ENCODE measurements at regions not wholly inside any gene's neighbourhood (a gene's known extent, or its start where the extent isn't known, plus 50 kb on each side); places are given as distances from the start of the nearest gene placed in this dataset.
"Not testable (repeated sequence)": the region's sequence is repeated elsewhere in the genome, so short reads cannot be mapped to it uniquely, and the experiment has no call there.

DNA sequence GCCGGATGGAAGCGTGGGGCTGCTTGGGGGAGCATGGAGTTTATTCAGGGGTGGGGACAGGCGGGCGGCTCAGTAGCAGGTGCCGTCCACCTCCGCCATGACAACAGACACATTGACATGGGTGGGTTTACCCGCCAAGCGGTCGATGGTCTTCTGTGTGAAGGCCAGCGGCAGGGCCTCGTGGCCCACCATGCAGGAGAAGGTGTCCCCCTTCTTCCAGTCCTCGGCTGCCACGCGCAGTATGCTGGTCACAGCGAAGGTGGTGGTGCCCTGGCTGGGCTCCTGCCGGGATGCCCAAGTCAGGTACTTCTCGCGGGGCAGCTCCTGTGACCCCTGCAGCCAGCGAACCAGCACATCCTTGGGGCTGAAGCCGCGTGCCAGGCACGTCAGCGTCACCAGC lies 180.7 kb downstream of the TMEM121 start:
- ATAC-seq, result not testable (repeated sequence)

DNA sequence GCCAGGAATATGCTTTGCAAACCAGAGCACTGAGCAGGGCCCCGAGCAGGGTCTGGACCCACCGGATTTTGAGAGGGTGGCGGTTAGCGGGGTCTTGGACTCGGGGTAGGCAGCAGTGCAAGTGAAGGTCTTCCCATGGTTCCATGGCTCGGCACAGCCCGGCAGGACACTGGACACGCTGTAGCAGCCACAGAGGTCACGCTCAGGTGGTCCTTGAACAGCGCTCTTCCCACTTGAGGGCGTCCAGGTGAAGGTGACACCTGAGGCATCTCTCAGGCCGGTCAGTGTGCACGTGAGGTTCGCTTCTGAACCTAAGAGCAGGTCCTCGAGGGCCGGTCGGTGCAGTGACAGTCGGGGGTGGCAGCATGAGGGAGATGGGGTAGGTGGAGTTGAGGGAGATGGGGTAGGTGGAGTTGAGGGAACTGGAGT lies 181.4 kb downstream of the TMEM121 start:
- ATAC-seq, result not testable (repeated sequence)

DNA sequence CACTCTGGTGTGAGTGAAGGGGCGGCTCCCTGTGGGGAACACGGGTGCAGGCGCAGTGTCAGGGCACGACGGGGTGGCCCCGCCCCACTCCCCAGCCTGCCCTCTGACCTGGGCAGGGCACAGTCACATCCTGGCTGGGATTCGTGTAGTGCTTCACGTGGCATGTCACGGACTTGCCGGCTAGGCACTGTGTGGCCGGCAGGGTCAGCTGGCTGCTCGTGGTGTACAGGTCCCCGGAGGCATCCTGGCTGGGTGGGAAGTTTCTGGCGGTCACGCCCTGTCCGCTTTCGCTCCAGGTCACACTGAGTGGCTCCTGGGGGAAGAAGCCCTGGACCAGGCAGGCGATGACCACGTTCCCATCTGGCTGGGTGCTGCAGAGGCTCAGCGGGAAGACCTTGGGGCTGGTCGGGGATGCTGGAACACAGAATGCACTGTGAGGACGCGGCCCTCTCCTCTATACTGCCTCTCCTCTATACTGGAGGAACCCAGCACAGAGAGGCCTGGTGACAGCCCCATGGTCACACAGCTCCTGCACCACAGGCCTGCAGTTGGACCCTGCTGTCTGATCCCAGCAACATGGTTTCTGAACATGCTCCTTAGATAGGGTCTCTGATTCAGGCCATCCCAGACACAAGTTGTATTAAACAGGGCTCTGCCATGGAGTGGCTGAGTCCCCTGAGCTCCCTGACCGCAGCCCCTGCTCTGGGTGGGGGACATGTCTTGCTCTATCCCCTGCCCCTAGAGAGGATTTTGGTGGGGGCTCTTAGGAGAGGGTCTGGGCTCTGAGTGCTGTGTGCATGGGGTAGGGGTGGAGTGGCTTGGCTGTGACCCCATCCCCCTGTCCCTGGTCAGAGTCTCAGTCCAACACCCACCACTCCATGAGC lies 182.1 kb downstream of the TMEM121 start:
- ATAC-seq, result not testable (repeated sequence)

DNA sequence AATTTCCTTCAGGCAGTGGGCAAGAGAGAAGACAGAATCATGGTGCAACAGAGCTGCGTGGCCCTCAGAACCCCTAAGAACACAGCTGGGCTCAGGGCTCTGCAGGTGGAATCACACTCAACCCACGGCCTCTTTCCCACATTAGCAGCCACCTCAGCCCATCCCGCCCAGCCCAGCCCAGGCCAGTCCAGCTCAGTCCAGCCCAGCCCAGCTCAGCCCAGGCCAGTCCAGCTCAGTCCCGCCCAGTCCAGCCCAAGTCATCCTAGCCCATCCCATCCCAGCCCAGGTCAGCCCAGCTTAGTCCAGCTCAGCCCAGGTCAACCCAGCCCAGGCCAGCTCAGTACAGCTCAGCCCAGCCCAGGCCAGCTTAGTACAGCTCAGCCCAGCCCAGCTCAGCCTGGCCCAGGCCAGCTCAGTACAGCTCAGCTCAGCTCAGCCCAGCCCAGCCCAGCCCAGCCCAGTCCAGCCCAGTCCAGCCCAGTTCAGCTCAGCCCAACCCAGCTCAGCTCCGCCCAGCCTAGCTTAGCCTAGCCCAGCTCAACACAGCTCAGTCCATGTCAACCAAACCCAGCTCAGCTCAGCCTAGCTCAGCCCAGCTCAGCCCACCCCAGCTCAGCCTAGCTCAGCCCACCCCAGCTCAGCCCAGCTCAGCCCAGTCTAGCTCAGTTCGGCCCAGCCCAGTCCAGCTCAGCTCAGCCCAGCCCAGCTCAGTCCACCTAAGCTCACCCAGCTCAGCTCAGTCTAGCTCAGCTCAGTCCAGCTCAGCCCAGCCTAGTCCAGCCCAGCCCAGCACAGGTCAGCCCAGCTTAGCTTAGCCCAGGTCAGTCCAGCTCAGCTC lies 183.1 kb downstream of the TMEM121 start:
- no peak for ATAC-seq
- TF ChIP-seq ESRRG (CRISPR knock-in tag; IDR thresholded peaks at IDR 0.05), result no peak
- no peak for TF ChIP-seq ISL1 (CRISPR knock-in tag; IDR thresholded peaks at IDR 0.05)
- TF ChIP-seq ZC3H10 (CRISPR knock-in tag; IDR thresholded peaks at IDR 0.05), result no peak
- TF ChIP-seq, protein P1, sequence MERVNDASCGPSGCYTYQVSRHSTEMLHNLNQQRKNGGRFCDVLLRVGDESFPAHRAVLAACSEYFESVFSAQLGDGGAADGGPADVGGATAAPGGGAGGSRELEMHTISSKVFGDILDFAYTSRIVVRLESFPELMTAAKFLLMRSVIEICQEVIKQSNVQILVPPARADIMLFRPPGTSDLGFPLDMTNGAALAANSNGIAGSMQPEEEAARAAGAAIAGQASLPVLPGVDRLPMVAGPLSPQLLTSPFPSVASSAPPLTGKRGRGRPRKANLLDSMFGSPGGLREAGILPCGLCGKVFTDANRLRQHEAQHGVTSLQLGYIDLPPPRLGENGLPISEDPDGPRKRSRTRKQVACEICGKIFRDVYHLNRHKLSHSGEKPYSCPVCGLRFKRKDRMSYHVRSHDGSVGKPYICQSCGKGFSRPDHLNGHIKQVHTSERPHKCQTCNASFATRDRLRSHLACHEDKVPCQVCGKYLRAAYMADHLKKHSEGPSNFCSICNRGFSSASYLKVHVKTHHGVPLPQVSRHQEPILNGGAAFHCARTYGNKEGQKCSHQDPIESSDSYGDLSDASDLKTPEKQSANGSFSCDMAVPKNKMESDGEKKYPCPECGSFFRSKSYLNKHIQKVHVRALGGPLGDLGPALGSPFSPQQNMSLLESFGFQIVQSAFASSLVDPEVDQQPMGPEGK (CRISPR knock-in tag; IDR thresholded peaks at IDR 0.05; ENCODE audit: borderline replicate concordance), result no peak
- no peak for TF ChIP-seq TCF4 (CRISPR knock-in tag; IDR thresholded peaks at IDR 0.05; ENCODE audit: borderline replicate concordance)
- TF ChIP-seq CSDC2 (CRISPR knock-in tag; IDR thresholded peaks at IDR 0.05), result no peak
- TF ChIP-seq RARB (CRISPR knock-in tag; IDR thresholded peaks at IDR 0.05), result no peak
- TF ChIP-seq, protein P2, sequence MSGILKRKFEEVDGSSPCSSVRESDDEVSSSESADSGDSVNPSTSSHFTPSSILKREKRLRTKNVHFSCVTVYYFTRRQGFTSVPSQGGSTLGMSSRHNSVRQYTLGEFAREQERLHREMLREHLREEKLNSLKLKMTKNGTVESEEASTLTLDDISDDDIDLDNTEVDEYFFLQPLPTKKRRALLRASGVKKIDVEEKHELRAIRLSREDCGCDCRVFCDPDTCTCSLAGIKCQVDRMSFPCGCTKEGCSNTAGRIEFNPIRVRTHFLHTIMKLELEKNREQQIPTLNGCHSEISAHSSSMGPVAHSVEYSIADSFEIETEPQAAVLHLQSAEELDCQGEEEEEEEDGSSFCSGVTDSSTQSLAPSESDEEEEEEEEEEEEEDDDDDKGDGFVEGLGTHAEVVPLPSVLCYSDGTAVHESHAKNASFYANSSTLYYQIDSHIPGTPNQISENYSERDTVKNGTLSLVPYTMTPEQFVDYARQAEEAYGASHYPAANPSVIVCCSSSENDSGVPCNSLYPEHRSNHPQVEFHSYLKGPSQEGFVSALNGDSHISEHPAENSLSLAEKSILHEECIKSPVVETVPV (CRISPR knock-in tag; IDR thresholded peaks at IDR 0.05), result no peak
- TF ChIP-seq PPARA (CRISPR knock-in tag; IDR thresholded peaks at IDR 0.05; ENCODE audit: borderline replicate concordance), result no peak
- TF ChIP-seq, protein P3, sequence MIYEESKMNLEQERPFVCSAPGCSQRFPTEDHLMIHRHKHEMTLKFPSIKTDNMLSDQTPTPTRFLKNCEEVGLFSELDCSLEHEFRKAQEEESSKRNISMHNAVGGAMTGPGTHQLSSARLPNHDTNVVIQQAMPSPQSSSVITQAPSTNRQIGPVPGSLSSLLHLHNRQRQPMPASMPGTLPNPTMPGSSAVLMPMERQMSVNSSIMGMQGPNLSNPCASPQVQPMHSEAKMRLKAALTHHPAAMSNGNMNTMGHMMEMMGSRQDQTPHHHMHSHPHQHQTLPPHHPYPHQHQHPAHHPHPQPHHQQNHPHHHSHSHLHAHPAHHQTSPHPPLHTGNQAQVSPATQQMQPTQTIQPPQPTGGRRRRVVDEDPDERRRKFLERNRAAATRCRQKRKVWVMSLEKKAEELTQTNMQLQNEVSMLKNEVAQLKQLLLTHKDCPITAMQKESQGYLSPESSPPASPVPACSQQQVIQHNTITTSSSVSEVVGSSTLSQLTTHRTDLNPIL (CRISPR knock-in tag; IDR thresholded peaks at IDR 0.05; ENCODE audit: low read depth), result no peak
- TF ChIP-seq, protein P4, sequence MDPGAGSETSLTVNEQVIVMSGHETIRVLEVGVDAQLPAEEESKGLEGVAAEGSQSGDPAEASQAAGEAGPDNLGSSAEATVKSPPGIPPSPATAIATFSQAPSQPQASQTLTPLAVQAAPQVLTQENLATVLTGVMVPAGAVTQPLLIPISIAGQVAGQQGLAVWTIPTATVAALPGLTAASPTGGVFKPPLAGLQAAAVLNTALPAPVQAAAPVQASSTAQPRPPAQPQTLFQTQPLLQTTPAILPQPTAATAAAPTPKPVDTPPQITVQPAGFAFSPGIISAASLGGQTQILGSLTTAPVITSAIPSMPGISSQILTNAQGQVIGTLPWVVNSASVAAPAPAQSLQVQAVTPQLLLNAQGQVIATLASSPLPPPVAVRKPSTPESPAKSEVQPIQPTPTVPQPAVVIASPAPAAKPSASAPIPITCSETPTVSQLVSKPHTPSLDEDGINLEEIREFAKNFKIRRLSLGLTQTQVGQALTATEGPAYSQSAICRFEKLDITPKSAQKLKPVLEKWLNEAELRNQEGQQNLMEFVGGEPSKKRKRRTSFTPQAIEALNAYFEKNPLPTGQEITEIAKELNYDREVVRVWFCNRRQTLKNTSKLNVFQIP (CRISPR knock-in tag; IDR thresholded peaks at IDR 0.05; ENCODE audit: borderline replicate concordance, low read depth), result no peak

DNA sequence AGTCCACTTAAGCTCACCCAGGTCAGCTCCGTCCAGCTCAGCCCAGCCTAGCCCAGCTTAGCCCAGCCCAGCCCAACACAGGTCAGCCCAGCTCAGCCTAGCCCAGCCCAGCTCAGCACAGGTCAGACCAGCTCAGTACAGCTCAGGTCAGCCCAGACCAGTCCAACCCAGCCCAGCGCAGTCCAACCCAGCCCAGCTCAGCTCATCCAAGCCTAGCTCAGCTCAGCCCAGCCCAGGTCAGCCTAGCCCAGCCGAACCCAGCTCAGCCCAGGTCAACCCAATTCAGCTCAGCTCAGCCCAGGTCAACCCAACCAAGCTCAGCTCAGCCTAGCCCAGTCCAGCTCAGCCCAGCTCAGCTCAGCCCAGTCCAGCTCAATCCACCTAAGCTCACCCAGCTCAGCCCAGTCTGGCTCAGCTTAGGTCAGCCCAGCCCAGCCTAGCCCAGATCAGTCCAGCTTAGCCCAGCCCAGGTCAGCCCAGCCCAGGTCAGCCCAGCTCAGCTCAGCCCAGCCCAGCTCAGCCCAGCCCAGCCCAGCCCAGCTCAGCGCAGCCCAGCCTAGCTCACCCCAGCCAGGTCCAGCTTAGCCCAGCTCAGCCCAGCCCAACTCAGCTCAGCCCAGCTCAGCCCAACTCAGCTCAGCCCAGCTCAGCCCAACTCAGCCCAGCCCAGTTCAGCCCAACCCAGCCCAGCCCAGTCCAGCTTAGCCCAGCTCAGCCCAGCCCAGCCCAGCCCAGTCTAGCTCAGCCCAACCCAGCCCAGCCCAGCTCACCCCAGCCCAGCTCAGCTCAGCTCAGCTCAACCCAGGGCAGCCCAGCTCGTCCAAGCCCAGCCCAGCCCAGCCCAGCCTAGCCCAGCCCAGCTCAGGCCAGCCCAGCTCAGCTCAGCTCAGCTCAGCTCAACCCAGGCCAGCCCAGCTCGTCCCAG lies 184.0 kb downstream of the TMEM121 start:
- TF ChIP-seq, protein P3 (CRISPR knock-in tag; IDR thresholded peaks at IDR 0.05; ENCODE audit: low read depth), result no peak
- TF ChIP-seq RARB (CRISPR knock-in tag; IDR thresholded peaks at IDR 0.05) (no peak), SNAI2 (CRISPR knock-in tag; IDR thresholded peaks at IDR 0.05) (no peak), ESRRG (CRISPR knock-in tag; IDR thresholded peaks at IDR 0.05) (no peak), ZFP3 (CRISPR knock-in tag; IDR thresholded peaks at IDR 0.05) (no peak), ZNF8 (CRISPR knock-in tag; IDR thresholded peaks at IDR 0.05) (no peak), ZFP30 (CRISPR knock-in tag; IDR thresholded peaks at IDR 0.05) (no peak)
- TF ChIP-seq, protein P5, sequence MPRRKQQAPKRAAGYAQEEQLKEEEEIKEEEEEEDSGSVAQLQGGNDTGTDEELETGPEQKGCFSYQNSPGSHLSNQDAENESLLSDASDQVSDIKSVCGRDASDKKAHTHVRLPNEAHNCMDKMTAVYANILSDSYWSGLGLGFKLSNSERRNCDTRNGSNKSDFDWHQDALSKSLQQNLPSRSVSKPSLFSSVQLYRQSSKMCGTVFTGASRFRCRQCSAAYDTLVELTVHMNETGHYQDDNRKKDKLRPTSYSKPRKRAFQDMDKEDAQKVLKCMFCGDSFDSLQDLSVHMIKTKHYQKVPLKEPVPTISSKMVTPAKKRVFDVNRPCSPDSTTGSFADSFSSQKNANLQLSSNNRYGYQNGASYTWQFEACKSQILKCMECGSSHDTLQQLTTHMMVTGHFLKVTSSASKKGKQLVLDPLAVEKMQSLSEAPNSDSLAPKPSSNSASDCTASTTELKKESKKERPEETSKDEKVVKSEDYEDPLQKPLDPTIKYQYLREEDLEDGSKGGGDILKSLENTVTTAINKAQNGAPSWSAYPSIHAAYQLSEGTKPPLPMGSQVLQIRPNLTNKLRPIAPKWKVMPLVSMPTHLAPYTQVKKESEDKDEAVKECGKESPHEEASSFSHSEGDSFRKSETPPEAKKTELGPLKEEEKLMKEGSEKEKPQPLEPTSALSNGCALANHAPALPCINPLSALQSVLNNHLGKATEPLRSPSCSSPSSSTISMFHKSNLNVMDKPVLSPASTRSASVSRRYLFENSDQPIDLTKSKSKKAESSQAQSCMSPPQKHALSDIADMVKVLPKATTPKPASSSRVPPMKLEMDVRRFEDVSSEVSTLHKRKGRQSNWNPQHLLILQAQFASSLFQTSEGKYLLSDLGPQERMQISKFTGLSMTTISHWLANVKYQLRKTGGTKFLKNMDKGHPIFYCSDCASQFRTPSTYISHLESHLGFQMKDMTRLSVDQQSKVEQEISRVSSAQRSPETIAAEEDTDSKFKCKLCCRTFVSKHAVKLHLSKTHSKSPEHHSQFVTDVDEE (CRISPR knock-in tag; IDR thresholded peaks at IDR 0.05), result no peak
- no peak for ATAC-seq
